BJ (cell line): ENCODE measurements at regions not wholly inside any gene's neighbourhood (a gene's known extent, or its start where the extent isn't known, plus 50 kb on each side); places are given as distances from the start of the nearest gene placed in this dataset.
"Not testable (repeated sequence)": the region's sequence is repeated elsewhere in the genome, so short reads cannot be mapped to it uniquely, and the experiment has no call there.

Source experiments
- CTCF ChIA-PET: fragments of 350-600 bp; formaldehyde crosslinking; extraction: SDS; loops from one replicate; lab custom pipeline; 2021; ENCODE audit warnings: antibody characterized with exemption, inconsistent platforms; lab: Yijun Ruan, JAX
- POLR2A ChIA-PET: fragments of 300-600 bp; sonication (Branson Sonifier 250); formaldehyde crosslinking; extraction: SDS; loops from one replicate; lab custom pipeline; 2021; ENCODE audit warnings: antibody characterized with exemption; lab: Charles Lee
- DNase-seq: peaks from one replicate; pipeline ENCODE4 v3.0.0-alpha.2; 2011; ENCODE audit warnings: low read depth
- H3K27me3 ChIP-seq: 2 replicates; pipeline ENCODE4 v1.6.0; 2011; ENCODE audit warnings: low read length; ENCODE audit not compliant: control insufficient read depth, insufficient read depth
- H3K36me3 ChIP-seq: 2 replicates; pipeline ENCODE4 v1.5.1; 2011; ENCODE audit warnings: low read length; ENCODE audit not compliant: control insufficient read depth, insufficient read depth
- H3K4me3 ChIP-seq: 2 replicates; pipeline ENCODE4 v1.5.1; 2011; ENCODE audit warnings: low read depth, mild to moderate bottlenecking, control low read depth, low read length
- TF ChIP-seq, protein P1 (sequence below): IDR thresholded peaks from 2 replicates; pipeline ENCODE4 v1.5.1; 2011; ENCODE audit warnings: low read depth, mild to moderate bottlenecking, control low read depth, inconsistent platforms, low read length, moderate library complexity; ENCODE audit not compliant: insufficient read depth

DNA sequence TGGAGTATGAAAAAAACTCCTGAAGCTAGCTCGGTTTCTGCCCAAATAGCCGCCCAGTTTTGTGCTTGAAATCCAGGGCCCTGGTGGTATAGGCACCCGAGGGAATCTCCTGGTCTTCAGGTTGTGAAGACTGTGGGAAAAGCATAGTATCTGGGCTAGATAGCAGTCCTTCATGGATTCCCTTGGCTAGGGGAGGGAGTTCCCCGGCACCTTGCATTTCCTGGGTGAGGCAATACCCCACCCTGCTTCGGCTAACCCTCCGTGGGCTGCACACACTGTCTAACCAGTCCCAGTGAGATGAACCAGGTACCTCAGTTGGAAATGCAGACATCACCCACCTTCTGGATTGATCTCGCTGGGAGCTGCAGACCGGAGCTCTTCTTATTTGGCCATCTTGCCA, 184.5 kb upstream of the SLC35B3 start:
- POLR2A ChIA-PET, result no interaction called here
- Histone ChIP-seq H3K36me3 (no peaks in the 10 kb centered on the region), H3K4me3 (no peak overlapping the region), H3K27me3 (no peaks in the 10 kb centered on the region)
- no peak for DNase-seq
- TF ChIP-seq, protein P1, sequence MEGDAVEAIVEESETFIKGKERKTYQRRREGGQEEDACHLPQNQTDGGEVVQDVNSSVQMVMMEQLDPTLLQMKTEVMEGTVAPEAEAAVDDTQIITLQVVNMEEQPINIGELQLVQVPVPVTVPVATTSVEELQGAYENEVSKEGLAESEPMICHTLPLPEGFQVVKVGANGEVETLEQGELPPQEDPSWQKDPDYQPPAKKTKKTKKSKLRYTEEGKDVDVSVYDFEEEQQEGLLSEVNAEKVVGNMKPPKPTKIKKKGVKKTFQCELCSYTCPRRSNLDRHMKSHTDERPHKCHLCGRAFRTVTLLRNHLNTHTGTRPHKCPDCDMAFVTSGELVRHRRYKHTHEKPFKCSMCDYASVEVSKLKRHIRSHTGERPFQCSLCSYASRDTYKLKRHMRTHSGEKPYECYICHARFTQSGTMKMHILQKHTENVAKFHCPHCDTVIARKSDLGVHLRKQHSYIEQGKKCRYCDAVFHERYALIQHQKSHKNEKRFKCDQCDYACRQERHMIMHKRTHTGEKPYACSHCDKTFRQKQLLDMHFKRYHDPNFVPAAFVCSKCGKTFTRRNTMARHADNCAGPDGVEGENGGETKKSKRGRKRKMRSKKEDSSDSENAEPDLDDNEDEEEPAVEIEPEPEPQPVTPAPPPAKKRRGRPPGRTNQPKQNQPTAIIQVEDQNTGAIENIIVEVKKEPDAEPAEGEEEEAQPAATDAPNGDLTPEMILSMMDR, result no peak
- CTCF ChIA-PET, result no interaction called here

DNA sequence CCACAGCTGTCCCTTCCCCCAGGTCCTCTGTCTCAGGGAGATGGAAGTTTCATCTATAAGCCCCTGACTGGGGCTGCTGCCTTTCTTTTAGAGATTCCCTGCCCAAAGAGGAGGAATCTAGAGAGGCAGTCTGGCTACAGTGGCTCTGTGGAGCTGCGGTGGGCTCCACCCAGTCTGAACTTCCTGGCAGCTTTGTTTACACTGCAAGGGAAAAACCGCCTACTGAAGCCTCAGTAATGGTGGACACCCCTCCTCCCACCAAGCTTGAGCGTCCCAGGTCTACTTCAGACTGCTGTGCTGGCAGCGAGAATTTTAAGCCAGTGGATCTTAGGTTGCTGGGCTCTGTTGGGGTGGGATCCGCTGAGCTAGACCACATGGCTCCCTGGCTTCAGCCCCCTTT, 184.1 kb upstream of the SLC35B3 start:
- DNase-seq, CTCF ChIA-PET, POLR2A ChIA-PET, H3K4me3 ChIP-seq, H3K27me3 ChIP-seq, H3K36me3 ChIP-seq: not testable (repeated sequence)

DNA sequence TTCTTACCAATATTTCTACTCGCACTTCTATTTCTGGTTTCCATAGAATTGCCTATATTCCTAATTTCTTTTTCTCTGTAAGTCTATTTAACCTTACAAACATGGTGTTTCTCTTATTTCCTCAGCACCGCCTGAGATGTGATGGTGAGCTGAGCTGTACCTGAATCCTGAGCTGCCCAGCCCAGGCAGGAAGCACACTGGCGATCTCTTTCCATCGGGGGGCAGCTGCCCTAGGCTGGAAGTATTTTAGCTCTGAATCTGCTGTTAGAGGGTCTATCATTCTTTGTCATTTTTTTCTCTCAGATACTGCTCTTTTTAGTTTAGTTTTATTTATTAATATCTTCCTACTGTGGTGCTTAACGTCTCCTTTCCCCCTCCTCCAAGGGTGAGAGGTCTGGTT, 173.4 kb upstream of the SLC35B3 start:
- Histone ChIP-seq H3K36me3 (no peaks in the 10 kb centered on the region), H3K4me3 (no peak overlapping the region), H3K27me3 (no peaks in the 10 kb centered on the region)
- no peak for DNase-seq
- TF ChIP-seq, protein P1, result no peak
- CTCF ChIA-PET, result no interaction called here
- POLR2A ChIA-PET, result no interaction called here

DNA sequence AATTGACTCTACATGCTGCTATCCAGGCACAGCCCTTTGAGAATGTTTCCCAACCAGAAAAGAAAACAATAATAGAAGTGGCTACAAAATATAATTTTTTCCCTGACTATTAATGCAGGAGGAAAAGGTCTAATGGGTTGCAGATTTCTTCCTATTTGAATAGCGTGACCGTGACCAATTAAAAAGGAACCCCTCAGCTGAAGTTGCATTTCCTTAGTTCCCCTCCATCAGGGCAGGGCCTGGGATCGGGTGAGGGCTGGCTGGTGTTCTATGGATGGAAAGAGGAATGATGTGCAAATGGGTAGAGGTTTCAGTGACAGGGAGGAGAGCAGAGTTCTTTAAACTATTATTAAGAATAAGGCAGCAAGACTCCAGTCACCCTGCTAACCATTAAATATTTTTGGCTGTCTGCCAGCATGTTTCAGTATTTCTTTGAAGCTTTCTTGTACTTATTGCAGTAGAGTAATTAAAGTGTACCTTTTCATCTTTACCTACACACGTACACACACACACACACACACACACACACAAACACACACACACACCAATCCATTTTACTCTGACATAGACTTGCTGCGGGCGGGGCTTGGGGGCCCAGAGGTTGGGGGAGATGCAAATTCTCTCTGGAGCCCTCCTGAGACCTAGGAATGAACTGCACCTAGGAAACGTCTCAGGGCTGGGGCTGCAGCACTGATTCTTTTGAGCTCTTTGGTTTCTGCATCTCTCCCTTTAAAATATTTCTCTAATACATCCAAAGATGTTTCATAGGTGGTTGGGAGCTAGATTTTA, 154.8 kb upstream of the SLC35B3 start:
- H3K27me3 ChIP-seq, result no peaks in the 10 kb centered on the region
- POLR2A ChIA-PET, result no interaction called here
- no peak for DNase-seq

DNA sequence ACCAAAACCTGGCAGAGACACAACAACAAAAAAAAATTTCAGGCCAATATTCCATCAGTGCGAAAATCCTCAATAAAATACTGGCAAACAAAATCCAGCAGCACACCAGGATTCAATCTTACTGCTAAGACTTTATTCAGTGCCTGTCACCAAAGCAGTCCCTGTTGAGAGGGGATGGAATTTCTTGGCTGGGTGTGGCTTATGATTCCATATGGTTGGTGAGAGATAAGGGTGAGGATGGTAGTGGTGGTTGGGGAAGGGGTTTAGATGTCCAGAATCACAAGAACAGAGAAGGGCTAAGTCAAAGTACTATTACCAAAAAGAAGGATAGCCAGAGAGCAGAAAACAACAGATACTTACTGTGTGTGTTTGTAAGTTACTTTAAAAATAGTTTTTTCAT, 152.8 kb upstream of the SLC35B3 start:
- CTCF ChIA-PET, result no interaction called here
- POLR2A ChIA-PET, result no interaction called here
- Histone ChIP-seq H3K27me3 (no peaks in the 10 kb centered on the region), H3K4me3 (no peak overlapping the region), H3K36me3 (no peaks in the 10 kb centered on the region)
- DNase-seq, result no peak
- TF ChIP-seq, protein P1, result no peak

More for the DNA sequence above, 154.8 kb upstream of the SLC35B3 start:
- Histone ChIP-seq H3K4me3 (no peak overlapping the region), H3K36me3 (no peaks in the 10 kb centered on the region)
- TF ChIP-seq, protein P1, result no peak
- CTCF ChIA-PET, result no interaction called here

DNA sequence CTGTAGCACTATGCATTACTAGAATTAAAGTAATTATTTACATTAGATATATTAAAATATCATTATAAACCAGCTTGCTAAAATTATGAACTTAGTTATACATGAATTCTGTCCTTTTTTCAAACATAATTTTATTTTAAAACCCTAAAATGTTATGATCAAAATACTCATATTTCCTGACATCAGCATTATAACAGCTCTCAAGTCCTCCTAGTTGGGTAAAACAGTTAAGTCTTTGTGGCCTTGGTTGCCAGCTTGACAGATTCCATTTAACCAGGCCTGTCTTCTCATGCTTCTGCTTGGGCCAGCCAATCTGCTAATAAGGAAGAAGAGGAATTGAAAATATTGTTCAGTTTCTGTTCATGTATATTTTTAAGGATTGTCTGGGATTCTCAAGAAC, 147.9 kb upstream of the SLC35B3 start:
- TF ChIP-seq, protein P1, result no peak
- Histone ChIP-seq H3K36me3 (no peaks in the 10 kb centered on the region), H3K27me3 (no peaks in the 10 kb centered on the region), H3K4me3 (no peak overlapping the region)
- DNase-seq, result no peak
- ChIA-PET CTCF (interaction anchor here (0.6 kb wide), 1 partner anchor 29 kb away, joined by 3 read pairs; no protein-coding TSS in a partner anchor), POLR2A (no interaction called here)
